NCI-H524 treated with DMSO at 0.1 percent for 48 hours (cell line): ENCODE measurements at regions not wholly inside any gene's neighbourhood (a gene's known extent, or its start where the extent isn't known, plus 50 kb on each side); places are given as distances from the start of the nearest gene placed in this dataset.
"Not testable (repeated sequence)": the region's sequence is repeated elsewhere in the genome, so short reads cannot be mapped to it uniquely, and the experiment has no call there.

Experiments
- DNase-seq: peaks from one replicate; lab custom pipeline; 2025; lab: John Stamatoyannopoulos, UW

- no peak for DNase-seq
These were observed 1840.1 kb upstream of the RAG2 start for GRCh38 chr11:38438091-38438490.

GRCh38 chr11:38425578-38425977 is 1827.5 kb upstream of the RAG2 start:
- no peak for DNase-seq

- no peak for DNase-seq
These were observed 1825.0 kb upstream of the RAG2 start for GRCh38 chr11:38423042-38423441.

GRCh38 chr11:38416141-38416540 is 1818.1 kb upstream of the RAG2 start:
- no peak for DNase-seq

GRCh38 chr11:38411149-38411548 is 1813.1 kb upstream of the RAG2 start:
- DNase-seq, result no peak

GRCh38 chr11:38402063-38402462 is 1804.0 kb upstream of the RAG2 start:
- DNase-seq, result no peak

GRCh38 chr11:38392176-38392575 is 1794.1 kb upstream of the RAG2 start:
- no peak for DNase-seq

GRCh38 chr11:38384568-38384967 is 1786.5 kb upstream of the RAG2 start:
- no peak for DNase-seq

- no peak for DNase-seq
These were observed 1767.2 kb upstream of the RAG2 start for GRCh38 chr11:38365274-38365673.

GRCh38 chr11:38356255-38356654 is 1758.2 kb upstream of the RAG2 start:
- no peak for DNase-seq

- no peak for DNase-seq
These were observed 1747.2 kb upstream of the RAG2 start for GRCh38 chr11:38345286-38345685.

- DNase-seq, result not testable (repeated sequence)
These were observed 1743.6 kb upstream of the RAG2 start for GRCh38 chr11:38341612-38342011.

- DNase-seq, result no peak
These were observed 1741.9 kb upstream of the RAG2 start for GRCh38 chr11:38339835-38340440.

GRCh38 chr11:38338022-38338421 is 1740.0 kb upstream of the RAG2 start:
- DNase-seq, result not testable (repeated sequence)

- no peak for DNase-seq
These were observed 1734.0 kb upstream of the RAG2 start for GRCh38 chr11:38332046-38332445.

GRCh38 chr11:38330578-38330977 is 1732.5 kb upstream of the RAG2 start:
- no peak for DNase-seq

GRCh38 chr11:38323961-38324761 is 1726.1 kb upstream of the RAG2 start:
- DNase-seq, result no peak

GRCh38 chr11:38315151-38315550 is 1717.1 kb upstream of the RAG2 start:
- DNase-seq, result no peak

- DNase-seq, result no peak
These were observed 1709.4 kb upstream of the RAG2 start for GRCh38 chr11:38307455-38307854.

GRCh38 chr11:38305682-38306081 is 1707.6 kb upstream of the RAG2 start:
- no peak for DNase-seq

GRCh38 chr11:38304926-38305325 is 1706.9 kb upstream of the RAG2 start:
- no peak for DNase-seq

- DNase-seq, result no peak
These were observed 1704.5 kb upstream of the RAG2 start for GRCh38 chr11:38302564-38302963.

- no peak for DNase-seq
These were observed 1702.5 kb upstream of the RAG2 start for GRCh38 chr11:38300570-38300969.
